Anterior cingulate cortex (tissue), 58 donors: ENCODE measurements at regions not wholly inside any gene's neighbourhood (a gene's known extent, or its start where the extent isn't known, plus 50 kb on each side); places are given as distances from the start of the nearest gene placed in this dataset.
A peak's percentile ranks its signal among the peaks of the same experiment; 100 is the strongest.
"Not testable (repeated sequence)": the region's sequence is repeated elsewhere in the genome, so short reads cannot be mapped to it uniquely, and the experiment has no call there.

ENCODE experiments used
- DNase-seq, 58 donors: peaks; one replicate each; lab custom pipeline; 2025; lab: John Stamatoyannopoulos, UW

GRCh38 chr3:64438812-64439211 is 213.5 kb upstream of the PRICKLE2 start:
- DNase-seq: peak in 52 of 58 donors; percentile 10 to 86 (median 49)

GRCh38 chr3:64438066-64438465 is 212.8 kb upstream of the PRICKLE2 start:
- DNase-seq: no peak

GRCh38 chr3:64437131-64437530 is 211.9 kb upstream of the PRICKLE2 start:
- DNase-seq: no peak

- DNase-seq: not testable (repeated sequence)
Measured at GRCh38 chr3:64435023-64435422, 209.8 kb upstream of the PRICKLE2 start.

GRCh38 chr3:64432870-64433269 is 207.6 kb upstream of the PRICKLE2 start:
- DNase-seq: no peak

- DNase-seq: no peak
Measured at GRCh38 chr3:64431526-64432091, 206.3 kb upstream of the PRICKLE2 start.

- DNase-seq: no peak
Measured at GRCh38 chr3:64427671-64428070, 202.4 kb upstream of the PRICKLE2 start.

- DNase-seq: no peak
Measured at GRCh38 chr3:64426551-64426950, 201.3 kb upstream of the PRICKLE2 start.

GRCh38 chr3:64422932-64423331 is 197.7 kb upstream of the PRICKLE2 start:
- no peak for DNase-seq

- DNase-seq: no peak
Measured at GRCh38 chr3:64422192-64422591, 196.9 kb upstream of the PRICKLE2 start.

- DNase-seq: no peak
Measured at GRCh38 chr3:64417816-64418215, 192.6 kb upstream of the PRICKLE2 start.

GRCh38 chr3:64414043-64414442 is 188.8 kb upstream of the PRICKLE2 start:
- DNase-seq: no peak

GRCh38 chr3:64411101-64411500 is 185.8 kb upstream of the PRICKLE2 start:
- no peak for DNase-seq

- no peak for DNase-seq
Measured at GRCh38 chr3:64410226-64410625, 185.0 kb upstream of the PRICKLE2 start.

GRCh38 chr3:64408770-64409169 is 183.5 kb upstream of the PRICKLE2 start:
- no peak for DNase-seq

GRCh38 chr3:64406271-64406670 is 181.0 kb upstream of the PRICKLE2 start:
- DNase-seq: no peak

- no peak for DNase-seq
Measured at GRCh38 chr3:64405211-64405835, 180.1 kb upstream of the PRICKLE2 start.

- DNase-seq: no peak
Measured at GRCh38 chr3:64400706-64401105, 175.4 kb upstream of the PRICKLE2 start.

GRCh38 chr3:64399205-64399800 is 174.0 kb upstream of the PRICKLE2 start:
- DNase-seq: peak in 11 of 58 donors; percentile 1 to 43 (median 8)

- DNase-seq: no peak
Measured at GRCh38 chr3:64398476-64398875, 173.2 kb upstream of the PRICKLE2 start.

GRCh38 chr3:64398006-64398405 is 172.7 kb upstream of the PRICKLE2 start:
- peak in 2 of 58 donors; percentile 2 to 23 for DNase-seq

GRCh38 chr3:64397573-64397972 is 172.3 kb upstream of the PRICKLE2 start:
- DNase-seq: no peak
